WERI-Rb-1 (cell line): ENCODE measurements at regions not wholly inside any gene's neighbourhood (a gene's known extent, or its start where the extent isn't known, plus 50 kb on each side); places are given as distances from the start of the nearest gene placed in this dataset.
"Not testable (repeated sequence)": the region's sequence is repeated elsewhere in the genome, so short reads cannot be mapped to it uniquely, and the experiment has no call there.

Experiments
- DNase-seq: peaks from one replicate; pipeline ENCODE4 v3.0.0-alpha.2; 2020
- H3K27ac ChIP-seq: fragments of 250-450 bp; sonication (Bioruptor Pico); 2 replicates; pipeline ENCODE4 v1.5.1; 2020; ENCODE audit warnings: mild to moderate bottlenecking, moderate library complexity
- H3K27me3 ChIP-seq: fragments of 250-450 bp; sonication (Bioruptor Pico); 2 replicates; pipeline ENCODE4 v1.5.1; 2021; ENCODE audit warnings: mild to moderate bottlenecking, low read depth, moderate library complexity; ENCODE audit not compliant: insufficient read depth, severe bottlenecking
- H3K36me3 ChIP-seq: fragments of 250-450 bp; sonication (Bioruptor Pico); 2 replicates; pipeline ENCODE4 v1.5.1; 2020; ENCODE audit warnings: mild to moderate bottlenecking, moderate library complexity
- H3K4me3 ChIP-seq: 2 replicates; pipeline ENCODE4 v1.5.1; 2011; ENCODE audit warnings: low read depth, mild to moderate bottlenecking, control low read depth, low read length
- H3K9me3 ChIP-seq: fragments of 250-450 bp; sonication (Bioruptor Pico); 2 replicates; pipeline ENCODE4 v1.5.1; 2021; ENCODE audit warnings: mild to moderate bottlenecking, moderate library complexity; ENCODE audit not compliant: severe bottlenecking
- CTCF ChIP-seq: IDR thresholded peaks from 2 replicates; pipeline ENCODE4 v1.5.1; 2011; ENCODE audit warnings: low read depth, mild to moderate bottlenecking, control low read depth, inconsistent platforms, low read length

- H3K36me3 ChIP-seq: no peaks in the 10 kb centered on the region
- no peak overlapping the region for H3K27ac ChIP-seq
- no peak for DNase-seq
- H3K4me3 ChIP-seq: no peak overlapping the region
- H3K27me3 ChIP-seq: no peaks in the 10 kb centered on the region
- TF ChIP-seq CTCF: no peak
- peaks cover 9% of the 10 kb centered on the region for H3K9me3 ChIP-seq
These were observed 241.6 kb downstream of the LRIG3 start for GRCh38 chr12:58678753-58679152.

DNA sequence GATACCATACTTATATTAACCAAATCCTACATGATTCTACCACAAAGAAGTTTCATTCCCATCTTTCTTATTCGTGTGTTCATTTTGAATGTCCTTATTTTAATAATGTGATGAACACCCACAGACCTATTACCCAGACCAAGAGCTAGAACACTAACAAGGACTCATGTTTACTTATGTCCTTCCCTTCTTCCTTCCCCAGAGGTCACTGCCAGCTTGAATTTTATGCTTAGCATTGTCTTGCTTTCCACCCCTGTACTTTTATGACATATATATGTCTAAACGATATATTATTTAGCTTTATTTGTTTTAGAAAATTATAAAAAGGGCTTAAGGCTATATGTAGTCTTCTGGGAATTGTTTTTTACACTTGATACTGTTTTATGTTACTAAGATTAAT, 238.6 kb downstream of the LRIG3 start:
- Histone ChIP-seq H3K4me3 (no peak overlapping the region), H3K27ac (no peak overlapping the region), H3K36me3 (no peaks in the 10 kb centered on the region), H3K27me3 (no peaks in the 10 kb centered on the region), H3K9me3 (peaks cover 9% of the 10 kb centered on the region)
- no peak for TF ChIP-seq CTCF
- no peak for DNase-seq

DNA sequence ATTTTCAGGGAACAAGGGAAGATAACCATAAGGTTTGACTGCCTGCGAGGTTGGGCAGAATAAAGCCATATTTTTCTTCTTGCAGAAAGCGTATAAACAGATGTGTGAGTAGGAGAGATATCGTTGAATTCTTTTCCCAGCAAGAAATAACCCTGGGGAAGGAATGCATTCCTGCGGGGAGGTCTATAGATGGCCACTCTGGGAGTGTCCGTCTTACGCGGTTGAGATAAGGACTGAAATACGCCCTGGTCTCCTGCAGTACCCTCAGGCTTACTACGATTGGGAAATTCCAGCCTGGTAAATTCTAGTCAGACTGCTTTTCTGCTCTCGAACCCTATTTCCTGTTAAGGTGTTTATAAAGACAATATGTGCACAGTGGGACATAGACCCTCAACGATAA, 225.0 kb downstream of the LRIG3 start:
- no peak for DNase-seq
- Histone ChIP-seq H3K4me3 (no peak overlapping the region), H3K36me3 (no peaks in the 10 kb centered on the region), H3K9me3 (peaks cover 3% of the 10 kb centered on the region), H3K27me3 (no peaks in the 10 kb centered on the region), H3K27ac (no peak overlapping the region)
- no peak for TF ChIP-seq CTCF

DNA sequence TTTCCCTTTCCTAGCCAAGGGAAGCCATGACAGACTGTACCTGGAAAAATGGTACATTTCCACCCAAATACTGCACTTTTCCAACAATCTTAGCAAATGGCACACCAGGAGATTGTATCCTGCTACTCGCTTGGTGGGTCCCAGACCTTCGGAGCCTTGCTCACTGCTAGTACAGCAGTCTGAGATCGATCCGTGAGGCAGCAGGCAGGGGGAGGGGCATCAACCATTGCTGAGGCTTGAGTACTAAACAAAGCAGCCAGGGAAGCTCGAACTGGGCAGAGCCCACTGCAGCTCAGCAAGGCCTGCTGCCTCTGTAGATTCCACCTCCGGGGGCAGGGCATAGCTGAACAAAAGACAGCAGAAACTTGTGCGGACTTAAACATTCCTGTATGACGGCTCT, 218.8 kb downstream of the LRIG3 start:
- Histone ChIP-seq H3K27me3 (no peaks in the 10 kb centered on the region), H3K36me3 (no peaks in the 10 kb centered on the region), H3K4me3 (no peak overlapping the region), H3K27ac (no peak overlapping the region), H3K9me3 (no peaks in the 10 kb centered on the region)
- DNase-seq: no peak
- TF ChIP-seq CTCF: no peak

GRCh38 chr12:58703866-58704265, 216.4 kb downstream of the LRIG3 start:
- TF ChIP-seq CTCF: no peak
- no peak for DNase-seq
- no peaks in the 10 kb centered on the region for H3K9me3 ChIP-seq
- no peaks in the 10 kb centered on the region for H3K27me3 ChIP-seq
- H3K36me3 ChIP-seq: no peaks in the 10 kb centered on the region
- H3K4me3 ChIP-seq: no peak overlapping the region
- no peak overlapping the region for H3K27ac ChIP-seq

- not testable (repeated sequence) for H3K27ac ChIP-seq, DNase-seq
These were observed 215.5 kb downstream of the LRIG3 start for GRCh38 chr12:58704770-58705169.

More at GRCh38 chr12:58704770-58705169, 215.5 kb downstream of the LRIG3 start:
- H3K4me3 ChIP-seq, H3K27me3 ChIP-seq, H3K36me3 ChIP-seq, H3K9me3 ChIP-seq: not testable (repeated sequence)
